ENCODE measurements at regions not wholly inside any gene's neighbourhood (a gene's known extent, or its start where the extent isn't known, plus 50 kb on each side); places are given as distances from the start of the nearest gene placed in this dataset.

- TF ChIP-seq, protein P1, sequence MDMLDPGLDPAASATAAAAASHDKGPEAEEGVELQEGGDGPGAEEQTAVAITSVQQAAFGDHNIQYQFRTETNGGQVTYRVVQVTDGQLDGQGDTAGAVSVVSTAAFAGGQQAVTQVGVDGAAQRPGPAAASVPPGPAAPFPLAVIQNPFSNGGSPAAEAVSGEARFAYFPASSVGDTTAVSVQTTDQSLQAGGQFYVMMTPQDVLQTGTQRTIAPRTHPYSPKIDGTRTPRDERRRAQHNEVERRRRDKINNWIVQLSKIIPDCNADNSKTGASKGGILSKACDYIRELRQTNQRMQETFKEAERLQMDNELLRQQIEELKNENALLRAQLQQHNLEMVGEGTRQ (IDR thresholded peaks at IDR 0.05; ENCODE audit: borderline replicate concordance, low read depth, low read length) = no peak
Measured at GRCh38 chrX:122788216-122788615, 395.9 kb upstream of the GRIA3 start (continued).

- 2% methylated on average over 3 of the region's 3 CpGs for WGBS (ENCODE audit: insufficient coverage, insufficient replicate concordance, low lambda C conversion rate, missing lambda C conversion rate)
- DNase-seq (ENCODE audit: low read depth, low spot score) (no peak), ATAC-seq (no peak), FAIRE-seq (no peak)
- BruUV-seq (replicated peaks) = no TSS peak
- no peaks in the 10 kb centered on the region for H4K20me1 ChIP-seq (ENCODE audit: control insufficient read depth, insufficient read depth)
- no peak overlapping the region for H3K4me2 ChIP-seq (ENCODE audit: control insufficient read depth, insufficient read depth)
- no peak overlapping the region for H3K9ac ChIP-seq (ENCODE audit: control insufficient read depth, insufficient read depth, low read length)
- no peaks in the 10 kb centered on the region for H3K27me3 ChIP-seq (replicated peaks in 1 of 2; ENCODE audit: control insufficient read depth in 2 of 2, insufficient read depth in 2 of 2, low read length in 1 of 2)
- ChIA-PET RAD21 (ENCODE audit: unreplicated experiment) (no interaction called here), POLR2A (no interaction called here), CTCF (interaction anchor here (1.2 kb wide), 1 partner anchor 9 kb away, joined by 3 read pairs; no protein-coding TSS in a partner anchor), SMC1A (ENCODE audit: uncharacterized antibody, unreplicated experiment) (interaction anchor here (0.6 to 0.9 kb wide), 2 partner anchors 475 to 1641 kb away, joined by 3 read pairs; no protein-coding TSS in a partner anchor)
- H3K4me1 ChIP-seq (ENCODE audit: control insufficient read depth, insufficient read depth, low read length) = no peaks in the 10 kb centered on the region
- H3K9me3 ChIP-seq (replicated peaks; ENCODE audit: control insufficient read depth, insufficient read depth, low read length) = no peaks in the 10 kb centered on the region
- no peaks in the 10 kb centered on the region for H3K79me2 ChIP-seq (ENCODE audit: control insufficient read depth, insufficient read depth, low read length)
- TF ChIP-seq NR2C2 (IDR thresholded peaks at IDR 0.05; ENCODE audit: borderline replicate concordance, control insufficient read depth, insufficient read length, low read depth) (no peak), BMI1 (IDR thresholded peaks at IDR 0.05; ENCODE audit: borderline replicate concordance) (peak; percentile 48; the same call in 1 of the 2 replicates), SMC3 (IDR thresholded peaks at IDR 0.05; ENCODE audit: borderline replicate concordance, low read length) (no peak), BCL3 (IDR thresholded peaks at IDR 0.05; ENCODE audit: borderline replicate concordance, insufficient read depth, low read depth, low read length, poor library complexity, severe bottlenecking) (no peak), TARDBP (IDR thresholded peaks at IDR 0.05; ENCODE audit: borderline replicate concordance) (no peak), IKZF2 (IDR thresholded peaks at IDR 0.05) (no peak), KDM1A (IDR thresholded peaks at IDR 0.05; ENCODE audit: borderline replicate concordance) (no peak), ZNF274 (IDR thresholded peaks at IDR 0.05; ENCODE audit: insufficient read depth, insufficient read length) (no peak)
- in situ Hi-C loops (cut with MboI) = no loop called here
- intact Hi-C loops (cut with micrococcal nuclease; ENCODE audit: unreplicated experiment) = no loop called here
- H2AFZ ChIP-seq (ENCODE audit: control insufficient read depth, low read depth, low read length) = no peak overlapping the region
- no peak overlapping the region for H3K27ac ChIP-seq (ENCODE audit: control insufficient read depth, insufficient read depth)
- H3K36me3 ChIP-seq (ENCODE audit: control insufficient read depth in 2 of 2, insufficient read depth in 2 of 2, low read length in 1 of 2) = no peaks in the 10 kb centered on the region
- H3K4me3 ChIP-seq = no peak overlapping the region
Measured at GRCh38 chrX:122790376-122791095, 393.5 kb upstream of the GRIA3 start.

Data from GM12878 (cell line).